ENCODE measurements at regions not wholly inside any gene's neighbourhood (a gene's known extent, or its start where the extent isn't known, plus 50 kb on each side); places are given as distances from the start of the nearest gene placed in this dataset.

GRCh38 chr10:52677086-52677485 lies 95.5 kb downstream of the MBL2 start:
- TF ChIP-seq, protein P1, sequence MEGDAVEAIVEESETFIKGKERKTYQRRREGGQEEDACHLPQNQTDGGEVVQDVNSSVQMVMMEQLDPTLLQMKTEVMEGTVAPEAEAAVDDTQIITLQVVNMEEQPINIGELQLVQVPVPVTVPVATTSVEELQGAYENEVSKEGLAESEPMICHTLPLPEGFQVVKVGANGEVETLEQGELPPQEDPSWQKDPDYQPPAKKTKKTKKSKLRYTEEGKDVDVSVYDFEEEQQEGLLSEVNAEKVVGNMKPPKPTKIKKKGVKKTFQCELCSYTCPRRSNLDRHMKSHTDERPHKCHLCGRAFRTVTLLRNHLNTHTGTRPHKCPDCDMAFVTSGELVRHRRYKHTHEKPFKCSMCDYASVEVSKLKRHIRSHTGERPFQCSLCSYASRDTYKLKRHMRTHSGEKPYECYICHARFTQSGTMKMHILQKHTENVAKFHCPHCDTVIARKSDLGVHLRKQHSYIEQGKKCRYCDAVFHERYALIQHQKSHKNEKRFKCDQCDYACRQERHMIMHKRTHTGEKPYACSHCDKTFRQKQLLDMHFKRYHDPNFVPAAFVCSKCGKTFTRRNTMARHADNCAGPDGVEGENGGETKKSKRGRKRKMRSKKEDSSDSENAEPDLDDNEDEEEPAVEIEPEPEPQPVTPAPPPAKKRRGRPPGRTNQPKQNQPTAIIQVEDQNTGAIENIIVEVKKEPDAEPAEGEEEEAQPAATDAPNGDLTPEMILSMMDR (IDR thresholded peaks at IDR 0.05; ENCODE audit: insufficient read depth, low read depth, low read length) = no peak
- no peak for TF ChIP-seq EZH2 (IDR thresholded peaks at IDR 0.05; ENCODE audit: insufficient read depth, low read length)

All from astrocyte (in vitro differentiated cells and primary cell).